ENCODE measurements at regions not wholly inside any gene's neighbourhood (a gene's known extent, or its start where the extent isn't known, plus 50 kb on each side); places are given as distances from the start of the nearest gene placed in this dataset.

GRCh38 chrX:9379697-9380551 is 84.9 kb upstream of the TBL1X start:
- TF ChIP-seq CTCF (conservative IDR thresholded peaks at IDR 0.05; ENCODE audit: low read depth, low read length) (no peak), EZH2phosphoT487 (IDR thresholded peaks at IDR 0.05; ENCODE audit: borderline replicate concordance, low read length) (no peak), EZH2 (IDR thresholded peaks at IDR 0.05; ENCODE audit: low read length, unreplicated experiment) (no peak)

Measured in PC-3 (cell line).